A549 (cell line): ENCODE measurements at regions not wholly inside any gene's neighbourhood (a gene's known extent, or its start where the extent isn't known, plus 50 kb on each side); places are given as distances from the start of the nearest gene placed in this dataset.
A peak's percentile ranks its signal among the peaks of the same experiment; 100 is the strongest.
"Not testable (repeated sequence)": the region's sequence is repeated elsewhere in the genome, so short reads cannot be mapped to it uniquely, and the experiment has no call there.

Source experiments
- ATAC-seq, 2 experiments: fragments of 200-7000 bp in 1 of 2; fragments of >200 bp in 1 of 2; cut with Nextera tagmentation in 1 of 2; cut with Tn5 transposase in 1 of 2; 3 replicates each; pipeline versions ENCODE4 v1.8.0 to v1.9.1; 2018 to 2020; ENCODE audit warnings: mild to moderate bottlenecking in 1 of 2, moderate library complexity in 1 of 2
- CTCF ChIA-PET: fragments of 300-600 bp; sonication (Branson Sonifier 250); formaldehyde crosslinking; extraction: SDS; loops from one replicate; lab custom pipeline; 2021; ENCODE audit warnings: antibody characterized with exemption, inconsistent platforms; lab: Yijun Ruan, JAX
- POLR2A ChIA-PET: fragments of 350-600 bp; formaldehyde crosslinking; extraction: SDS; loops from one replicate; lab custom pipeline; 2021; ENCODE audit warnings: antibody characterized with exemption, inconsistent platforms; lab: Yijun Ruan, JAX
- DNase-seq, 2 experiments: peaks; one replicate each; pipeline versions ENCODE4 v3.0.0 to v3.0.0-alpha.2; 2011 to 2016; ENCODE audit warnings: low read depth in 1 of 2, low spot score in 1 of 2
- FAIRE-seq: peaks from 2 replicates; lab custom pipeline; 2011; peaks lifted over from hg19 to GRCh38; lab: Jason Lieb, UNC
- H3K27ac ChIP-seq, 2 experiments: fragments of >200 bp; sonication (Bioruptor Twin); formaldehyde crosslinking; 3 replicates each; pipeline ENCODE4 v1.5.1; 2016 to 2017
- H3K4me1 ChIP-seq: fragments of >200 bp; sonication (Bioruptor Twin); formaldehyde crosslinking; 3 replicates; pipeline ENCODE4 v1.6.1; 2016
- H3K4me2 ChIP-seq: fragments of >200 bp; sonication (Bioruptor Twin); formaldehyde crosslinking; 3 replicates; pipeline ENCODE4 v1.6.1; 2016
- H3K4me3 ChIP-seq: fragments of >200 bp; sonication (Bioruptor Twin); formaldehyde crosslinking; 3 replicates; pipeline ENCODE4 v1.5.1; 2016
- H3K9me3 ChIP-seq: fragments of >200 bp; sonication (Bioruptor Twin); formaldehyde crosslinking; 3 replicates; pipeline ENCODE4 v1.6.1; 2016
- CEBPB ChIP-seq, 2 experiments: fragments of >200 bp in 1 of 2; sonication (Bioruptor Twin) in 1 of 2; formaldehyde crosslinking in 1 of 2; IDR thresholded peaks; 2 replicates each; pipeline ENCODE4 v1.6.1; 2012 to 2016
- CHD2 ChIP-seq: fragments of 150-350 bp; IDR thresholded peaks from 2 replicates; pipeline ENCODE4 v1.6.1; 2014; ENCODE audit warnings: low read length; ENCODE audit not compliant: partially characterized antibody
- EHF ChIP-seq: fragments of 250-450 bp; sonication (Bioruptor Pico); IDR thresholded peaks from 2 replicates; pipeline ENCODE4 v1.5.0; 2020; ENCODE audit warnings: mild to moderate bottlenecking
- EHMT2 ChIP-seq: fragments of 200-600 bp; sonication (generic); IDR thresholded peaks from 2 replicates; pipeline ENCODE4 v1.6.1; 2016; ENCODE audit warnings: antibody characterized with exemption, low read depth, mild to moderate bottlenecking, moderate library complexity
- ELK1 ChIP-seq: fragments of 150-350 bp; IDR thresholded peaks from 2 replicates; pipeline ENCODE4 v1.6.1; 2014; ENCODE audit warnings: low read depth, mild to moderate bottlenecking, low read length
- EP300 ChIP-seq, 2 experiments: fragments of >200 bp; sonication (Bioruptor Twin); formaldehyde crosslinking; IDR thresholded peaks; 2 replicates in 1 of 2; 3 replicates in 1 of 2; pipeline ENCODE4 v1.6.1; 2016 to 2017
- FOSL2 ChIP-seq, 2 experiments: fragments of 450-650 bp in 1 of 2; fragments of >200 bp in 1 of 2; sonication (Bioruptor Twin) in 1 of 2; formaldehyde crosslinking; IDR thresholded peaks; 2 replicates each; pipeline versions ENCODE4 v1.5.0 to v1.6.1; 2016 to 2020; ENCODE audit warnings: mild to moderate bottlenecking in 1 of 2, moderate library complexity in 1 of 2
- HES2 ChIP-seq: fragments of >200 bp; sonication (Bioruptor Twin); formaldehyde crosslinking; IDR thresholded peaks from 2 replicates; pipeline ENCODE4 v1.6.1; 2016
- HOXB13 ChIP-seq: fragments of 250-450 bp; sonication (Bioruptor Pico); IDR thresholded peaks from 2 replicates; pipeline ENCODE4 v1.5.0; 2020; ENCODE audit warnings: low read depth, mild to moderate bottlenecking, moderate library complexity
- HOXB5 ChIP-seq: fragments of 250-450 bp; sonication (Bioruptor Pico); IDR thresholded peaks from 2 replicates; pipeline ENCODE4 v1.5.0; 2020; ENCODE audit warnings: mild to moderate bottlenecking, moderate library complexity
- JUN ChIP-seq, 2 experiments: fragments of >200 bp; sonication (Bioruptor Twin); formaldehyde crosslinking; IDR thresholded peaks; 2 replicates in 1 of 2; 3 replicates in 1 of 2; pipeline ENCODE4 v1.6.1; 2016 to 2017
- MAX ChIP-seq: IDR thresholded peaks from 2 replicates; pipeline ENCODE4 v1.6.1; 2012
- MYC ChIP-seq: IDR thresholded peaks from 2 replicates; pipeline ENCODE4 v1.6.1; 2012; ENCODE audit warnings: mild to moderate bottlenecking, inconsistent platforms, low read length, improper control_type of control experiment, borderline replicate concordance
- RARB ChIP-seq: fragments of 250-450 bp; sonication (Bioruptor Pico); IDR thresholded peaks from 2 replicates; pipeline ENCODE4 v1.8.0; 2021; ENCODE audit warnings: mild to moderate bottlenecking, moderate library complexity
- RFX5 ChIP-seq: fragments of 450-650 bp; IDR thresholded peaks from 2 replicates; pipeline ENCODE4 v1.7.1; 2014; ENCODE audit warnings: antibody characterized with exemption, mild to moderate bottlenecking, moderate library complexity
- RNF2 ChIP-seq: fragments of 200-600 bp; sonication (generic); IDR thresholded peaks from 2 replicates; pipeline ENCODE4 v1.6.1; 2016; ENCODE audit warnings: low read depth, mild to moderate bottlenecking, antibody characterized with exemption, moderate library complexity, borderline replicate concordance
- SREBF2 ChIP-seq: fragments of 450-650 bp; IDR thresholded peaks from 2 replicates; pipeline ENCODE4 v1.6.1; 2014; ENCODE audit warnings: mild to moderate bottlenecking, moderate library complexity
- USF2 ChIP-seq: fragments of 450-650 bp; IDR thresholded peaks from 2 replicates; pipeline ENCODE4 v1.6.1; 2014; ENCODE audit warnings: antibody characterized with exemption
- ZC3H11A ChIP-seq: fragments of 450-650 bp; IDR thresholded peaks from 2 replicates; pipeline ENCODE4 v1.6.1; 2014; ENCODE audit warnings: antibody characterized with exemption, mild to moderate bottlenecking
- ZFP36 ChIP-seq: fragments of 450-650 bp; IDR thresholded peaks from 2 replicates; pipeline ENCODE4 v1.6.1; 2014; ENCODE audit warnings: borderline replicate concordance; ENCODE audit not compliant: partially characterized antibody
- ZNF302 ChIP-seq: fragments of 250-450 bp; sonication (Bioruptor Pico); IDR thresholded peaks from 2 replicates; pipeline ENCODE4 v1.9.0; 2021; ENCODE audit warnings: inconsistent platforms, mild to moderate bottlenecking, moderate library complexity
- WGBS: methylation state at CpG from one replicate; pipeline ENCODE4 v1.1.6; 2017; ENCODE audit errors: missing lambda C conversion rate; 5-methylcytosine and 5-hydroxymethylcytosine counted together
- TF ChIP-seq, protein P1 (sequence below): fragments of >200 bp; sonication (Bioruptor Twin); formaldehyde crosslinking; IDR thresholded peaks from 3 replicates; pipeline ENCODE4 v1.6.1; 2016

GRCh38 chr3:28053759-28054158 lies 187.7 kb upstream of the CMC1 start (continued):
- TF ChIP-seq, protein P1, sequence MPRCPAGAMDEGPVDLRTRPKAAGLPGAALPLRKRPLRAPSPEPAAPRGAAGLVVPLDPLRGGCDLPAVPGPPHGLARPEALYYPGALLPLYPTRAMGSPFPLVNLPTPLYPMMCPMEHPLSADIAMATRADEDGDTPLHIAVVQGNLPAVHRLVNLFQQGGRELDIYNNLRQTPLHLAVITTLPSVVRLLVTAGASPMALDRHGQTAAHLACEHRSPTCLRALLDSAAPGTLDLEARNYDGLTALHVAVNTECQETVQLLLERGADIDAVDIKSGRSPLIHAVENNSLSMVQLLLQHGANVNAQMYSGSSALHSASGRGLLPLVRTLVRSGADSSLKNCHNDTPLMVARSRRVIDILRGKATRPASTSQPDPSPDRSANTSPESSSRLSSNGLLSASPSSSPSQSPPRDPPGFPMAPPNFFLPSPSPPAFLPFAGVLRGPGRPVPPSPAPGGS: no peak
- TF ChIP-seq HES2 (0 out of 2 replicates have a peak, but pooled peaks have one; percentile 25), ELK1 (no peak), ZC3H11A (no peak)

GRCh38 chr3:28056806-28057205 lies 184.6 kb upstream of the CMC1 start:
- Histone ChIP-seq H3K4me1 (peaks cover 16% of the 10 kb centered on the region), H3K9me3 (no peaks in the 10 kb centered on the region), H3K27ac (no peak overlapping the region), H3K4me3 (no peak overlapping the region), H3K4me2 (no peak overlapping the region)
- TF ChIP-seq MAX (no peak), ZNF302 (CRISPR knock-in tag) (no peak), RARB (CRISPR knock-in tag) (no peak), RFX5 (no peak), HOXB5 (CRISPR knock-in tag) (no peak), FOSL2 (IDR thresholded peaks at IDR 0.05) (no peak), FOSL2 (CRISPR knock-in tag; IDR thresholded peaks at IDR 0.05) (no peak), JUN (IDR thresholded peaks at IDR 0.05) (no peak), EHF (CRISPR knock-in tag) (no peak), USF2 (no peak), EP300 (IDR thresholded peaks at IDR 0.05) (no peak), RNF2 (no peak), EHMT2 (no peak), MYC (no peak), CHD2 (no peak), ZFP36 (no peak), SREBF2 (no peak), HOXB13 (CRISPR knock-in tag) (no peak)
- DNase-seq (no peak), FAIRE-seq (no peak), ATAC-seq (no peak)
- ChIA-PET POLR2A (no interaction called here), CTCF (no interaction called here)
- WGBS: 31% methylated on average over 2 of the region's 2 CpGs

DNA sequence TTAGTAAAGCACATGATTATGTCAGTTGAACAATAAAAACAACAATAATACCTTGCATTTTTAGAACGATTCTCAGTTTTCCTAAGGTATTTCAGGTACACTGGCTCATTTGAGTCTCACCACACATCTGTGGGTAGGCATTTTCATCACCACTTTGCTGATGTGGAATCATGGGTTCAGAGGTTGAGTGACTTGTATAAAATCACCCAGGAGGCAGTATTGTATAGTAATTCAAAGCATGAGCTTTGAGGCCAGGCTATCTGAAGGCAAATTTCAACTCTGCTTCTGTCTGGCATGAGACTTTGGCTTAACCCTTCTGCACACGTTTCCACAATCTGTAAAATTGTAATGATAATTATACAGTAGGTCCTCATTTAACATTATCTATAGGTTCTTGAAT lies 183.9 kb upstream of the CMC1 start:
- no peak overlapping the region for H3K27ac ChIP-seq
- TF ChIP-seq CEBPB (IDR thresholded peaks at IDR 0.05) (no peak), FOSL2 (IDR thresholded peaks at IDR 0.05) (no peak), FOSL2 (CRISPR knock-in tag; IDR thresholded peaks at IDR 0.05) (no peak)
- TF ChIP-seq, all 56 proteins: peak for 0
- H3K4me1 ChIP-seq: peaks cover 16% of the 10 kb centered on the region
- no peak for DNase-seq
- WGBS: 8% methylated on average over 2 of the region's 2 CpGs
- CTCF ChIA-PET: interaction anchor here (0.9 kb wide), 1 partner anchor 10 kb away, joined by 4 read pairs; no protein-coding TSS in a partner anchor
- POLR2A ChIA-PET: no interaction called here
- FAIRE-seq: no peak
- H3K4me2 ChIP-seq: no peak overlapping the region
- H3K4me3 ChIP-seq: no peak overlapping the region
- no peak for ATAC-seq
- no peaks in the 10 kb centered on the region for H3K9me3 ChIP-seq

GRCh38 chr3:28059199-28059598 lies 182.2 kb upstream of the CMC1 start:
- H3K27ac ChIP-seq, ATAC-seq, POLR2A ChIA-PET, H3K4me1 ChIP-seq, FAIRE-seq, H3K4me3 ChIP-seq, DNase-seq, H3K4me2 ChIP-seq, CTCF ChIA-PET, H3K9me3 ChIP-seq: not testable (repeated sequence)
- WGBS: 87% methylated on average over 25 of the region's 25 CpGs
